HG03060 (cell line): ENCODE measurements at regions not wholly inside any gene's neighbourhood (a gene's known extent, or its start where the extent isn't known, plus 50 kb on each side); places are given as distances from the start of the nearest gene placed in this dataset.

Experiments
- ATAC-seq: cut with Tn5 transposase; IDR thresholded peaks from one replicate; pipeline ENCODE4 v1.9.1; 2021; ENCODE audit warnings: low read depth, moderate number of reproducible peaks; ENCODE audit not compliant: unreplicated experiment

- ATAC-seq = no peak
Measured at GRCh38 chr5:2507611-2508010, 243.9 kb downstream of the IRX2 start.

GRCh38 chr5:2506603-2507002 is 244.9 kb downstream of the IRX2 start:
- no peak for ATAC-seq

- ATAC-seq = no peak
Measured at GRCh38 chr5:2505217-2505616, 246.3 kb downstream of the IRX2 start.

DNA sequence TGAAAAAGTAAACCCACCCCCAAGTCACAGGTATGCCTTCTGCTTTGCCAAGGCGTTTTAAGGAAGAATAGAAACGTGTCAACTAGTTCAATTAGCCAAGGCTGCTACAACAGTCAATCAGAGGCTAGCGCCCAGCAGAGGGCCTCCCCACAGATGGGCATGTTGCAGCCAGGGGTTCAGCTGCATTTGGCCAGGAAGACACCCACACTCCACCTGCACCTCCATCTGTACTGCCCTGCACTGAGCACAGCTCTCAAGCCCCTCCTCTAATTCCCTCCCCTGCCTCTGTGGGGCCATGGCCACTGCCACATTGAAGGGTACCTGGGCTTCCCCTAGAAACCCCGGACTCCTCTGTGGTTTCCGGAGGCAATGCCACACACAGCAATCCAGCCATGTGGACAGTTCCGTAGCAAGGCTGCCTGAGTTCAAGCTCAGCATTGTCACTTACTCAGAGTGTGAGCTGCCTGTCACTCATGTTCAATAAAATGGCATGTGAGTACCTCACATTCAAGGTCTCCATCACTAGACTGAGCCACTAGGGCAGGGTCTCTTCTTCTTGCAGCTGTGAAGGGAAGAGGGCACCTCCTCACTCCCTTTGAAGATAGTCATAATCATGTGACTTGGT is 248.4 kb downstream of the IRX2 start:
- ATAC-seq = no peak

DNA sequence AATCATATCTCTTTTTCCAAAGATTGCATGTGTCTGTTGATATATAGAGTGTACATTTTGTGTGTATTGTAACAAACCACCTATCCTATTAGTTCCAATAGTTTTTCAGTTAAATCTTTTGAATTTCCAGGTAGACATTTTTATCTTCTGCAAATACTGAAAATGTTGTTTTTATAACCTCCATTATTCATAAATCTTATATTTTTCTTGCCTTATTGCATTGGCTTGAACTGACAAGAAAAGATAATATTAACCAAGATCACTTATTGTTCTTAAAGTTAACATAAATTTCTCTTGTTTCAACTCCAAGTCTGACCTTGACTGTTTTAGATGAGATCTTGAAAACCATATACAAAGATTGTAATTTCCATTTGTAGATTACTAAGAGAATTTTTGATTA is 251.6 kb downstream of the IRX2 start:
- no peak for ATAC-seq

GRCh38 chr5:2496891-2497290 is 254.6 kb downstream of the IRX2 start:
- ATAC-seq = no peak

GRCh38 chr5:2496126-2496525 is 255.4 kb downstream of the IRX2 start:
- ATAC-seq = no peak

- no peak for ATAC-seq
Measured at GRCh38 chr5:2493356-2493755, 258.1 kb downstream of the IRX2 start.

GRCh38 chr5:2492476-2492875 is 259.0 kb downstream of the IRX2 start:
- ATAC-seq = no peak

DNA sequence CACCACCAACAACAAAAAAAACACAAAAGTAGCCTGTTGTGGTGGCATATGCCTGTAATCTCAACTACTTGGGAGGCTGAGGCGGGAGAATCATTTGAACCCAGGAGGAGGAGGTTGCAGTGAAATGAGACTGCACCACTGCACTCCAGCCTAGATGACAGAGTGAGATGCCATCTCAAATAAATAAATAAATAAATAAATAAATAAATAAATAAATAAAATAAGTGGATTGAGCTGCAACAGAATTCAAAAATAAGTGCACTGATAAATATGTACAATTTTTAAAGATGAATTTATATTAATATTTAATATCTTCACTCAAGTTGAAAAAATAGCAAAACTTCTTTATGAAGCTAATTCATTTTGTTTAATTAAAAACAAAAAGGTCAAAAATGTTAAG is 259.6 kb downstream of the IRX2 start:
- no peak for ATAC-seq

DNA sequence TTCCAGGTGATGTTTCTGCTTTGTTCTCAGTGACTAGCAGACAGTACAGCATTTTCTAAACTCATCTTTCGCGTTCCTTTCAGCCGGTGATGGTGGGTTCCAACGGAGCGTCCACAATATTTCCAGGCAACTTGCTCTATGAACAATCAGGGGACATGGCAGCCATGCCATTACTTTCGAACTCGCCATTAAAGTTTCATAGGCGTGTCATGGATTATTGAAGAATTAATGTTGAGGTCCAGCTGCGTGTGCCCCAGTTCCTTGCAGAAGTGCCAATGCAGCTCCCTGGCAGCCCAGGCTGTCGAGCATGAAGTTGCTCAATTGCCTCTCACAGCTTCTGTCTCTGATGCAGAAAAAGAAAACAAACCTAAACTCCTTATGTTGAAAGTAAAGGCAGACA is 262.2 kb downstream of the IRX2 start:
- ATAC-seq = no peak

- no peak for ATAC-seq
Measured at GRCh38 chr5:2488593-2488992, 262.9 kb downstream of the IRX2 start.

DNA sequence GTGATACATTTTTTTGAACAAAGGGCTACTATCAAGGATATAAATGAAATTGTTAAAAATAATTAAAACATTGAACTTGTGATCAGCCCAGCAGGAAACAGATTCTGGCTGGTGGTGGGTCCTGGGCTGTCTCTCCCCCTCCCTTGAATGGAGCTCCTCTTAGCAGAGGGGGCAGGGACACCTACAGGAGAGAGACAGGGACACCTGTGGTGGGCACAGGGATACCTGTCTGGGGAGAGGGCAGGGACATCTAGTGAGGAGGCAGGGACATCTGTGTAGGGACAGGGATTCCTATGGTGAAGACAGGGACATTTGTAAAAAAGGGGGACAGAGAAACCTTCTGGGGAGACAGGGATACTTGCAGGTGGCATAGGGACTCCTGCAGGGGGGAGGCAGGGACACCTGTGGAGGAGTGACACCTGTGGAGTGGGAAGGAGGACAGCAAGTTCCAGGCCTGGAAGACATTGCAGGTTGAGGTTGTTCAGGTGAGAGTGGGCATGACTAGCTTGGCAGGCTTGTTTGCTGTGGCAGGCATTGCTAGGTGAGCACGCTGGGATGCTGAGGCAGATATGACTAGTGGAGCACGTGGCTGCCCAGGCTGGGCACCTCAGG is 264.2 kb downstream of the IRX2 start:
- no peak for ATAC-seq

GRCh38 chr5:2486373-2486772 is 265.1 kb downstream of the IRX2 start:
- ATAC-seq = no peak

GRCh38 chr5:2482778-2483177 is 268.7 kb downstream of the IRX2 start:
- ATAC-seq = no peak

DNA sequence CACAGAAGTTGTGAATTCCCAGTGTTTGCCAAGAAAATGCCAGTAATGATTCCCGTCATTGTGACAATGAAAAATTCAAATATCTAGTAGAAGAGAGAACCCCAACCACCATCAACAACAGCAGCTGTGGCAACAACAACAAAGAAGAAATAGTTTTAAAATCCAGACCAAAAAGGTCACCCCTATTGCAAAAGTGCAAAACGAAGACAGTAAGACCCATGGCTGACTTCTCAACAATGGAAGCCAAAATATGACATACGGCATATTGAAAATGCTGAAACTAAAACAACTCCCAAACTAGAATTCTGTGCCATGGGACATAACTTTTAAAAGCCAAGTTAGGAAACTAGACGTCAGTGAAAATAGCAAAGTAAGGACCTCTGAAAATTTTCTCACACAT is 270.6 kb downstream of the IRX2 start:
- no peak for ATAC-seq

- no peak for ATAC-seq
Measured at GRCh38 chr5:2475902-2476301, 275.6 kb downstream of the IRX2 start.

- ATAC-seq = no peak
Measured at GRCh38 chr5:2472670-2473069, 278.8 kb downstream of the IRX2 start.

GRCh38 chr5:2471152-2471879 is 280.2 kb downstream of the IRX2 start:
- ATAC-seq = no peak

DNA sequence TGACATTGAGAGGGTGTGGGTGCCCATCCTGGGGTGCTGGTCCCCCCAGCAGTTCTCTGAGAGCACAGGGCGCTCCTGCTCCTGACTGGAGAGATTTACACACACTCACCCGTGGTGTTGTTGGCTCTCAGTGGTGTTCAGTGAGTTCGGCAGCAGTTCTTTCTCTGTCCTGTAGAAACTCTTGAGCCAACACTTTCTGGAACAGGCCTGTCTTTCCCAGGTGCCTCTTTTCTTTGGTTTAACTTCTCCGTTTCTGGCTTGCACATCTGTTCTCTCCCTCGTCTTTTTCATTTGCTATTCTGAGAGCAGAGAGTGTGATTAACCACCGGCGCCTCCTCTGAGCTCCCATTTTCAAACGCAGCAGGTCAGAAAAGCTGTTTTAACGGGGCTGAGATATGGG is 284.5 kb downstream of the IRX2 start:
- no peak for ATAC-seq

DNA sequence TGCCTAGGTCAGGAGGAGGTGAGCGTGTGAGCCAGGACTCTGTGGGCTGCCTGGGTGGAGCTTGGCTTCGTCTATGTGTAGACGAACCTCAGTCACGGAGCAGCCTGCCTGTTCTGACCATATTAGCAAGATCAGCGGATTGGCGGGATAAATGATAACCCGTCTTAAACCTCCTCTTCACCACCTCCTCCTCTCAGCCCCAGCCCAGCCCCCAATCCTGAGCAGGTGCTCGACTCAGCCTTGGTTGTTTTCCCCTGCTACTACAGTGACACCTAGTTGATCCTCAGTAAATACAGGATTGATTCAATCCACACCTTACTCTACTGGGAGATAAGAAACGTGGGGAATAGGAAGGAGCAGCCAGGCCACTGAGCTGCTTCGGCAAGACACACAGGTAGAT is 286.1 kb downstream of the IRX2 start:
- no peak for ATAC-seq

- no peak for ATAC-seq
Measured at GRCh38 chr5:2464141-2464540, 287.3 kb downstream of the IRX2 start.
